ENCODE measurements at regions not wholly inside any gene's neighbourhood (a gene's known extent, or its start where the extent isn't known, plus 50 kb on each side); places are given as distances from the start of the nearest gene placed in this dataset.

DNA sequence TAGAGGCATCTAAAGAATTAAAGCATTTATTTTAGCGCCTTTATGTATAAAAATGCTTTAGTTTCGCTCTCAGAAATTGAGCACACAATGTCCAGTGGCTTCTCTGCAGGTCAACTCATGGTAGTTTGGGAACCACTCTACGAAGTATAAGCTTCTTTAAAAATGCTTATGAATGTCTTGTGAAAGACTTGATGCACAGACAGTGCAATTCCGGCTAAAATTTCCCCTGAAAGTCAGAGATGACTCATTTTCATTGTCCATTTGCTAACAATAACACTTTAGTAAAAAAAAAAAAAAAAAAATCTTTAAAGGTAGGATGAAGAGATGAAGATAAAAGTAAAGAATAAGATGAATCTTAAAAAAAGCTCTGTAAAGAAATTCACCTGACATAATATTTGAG lies 117.2 kb downstream of the PDHA2 start:
- ATAC-seq = no peak
- no peaks in the 10 kb centered on the region for H3K4me1 Mint-ChIP-seq (ENCODE audit: low read depth)
- POLR2A ChIA-PET = no interaction called here
- TF ChIP-seq, protein P1, sequence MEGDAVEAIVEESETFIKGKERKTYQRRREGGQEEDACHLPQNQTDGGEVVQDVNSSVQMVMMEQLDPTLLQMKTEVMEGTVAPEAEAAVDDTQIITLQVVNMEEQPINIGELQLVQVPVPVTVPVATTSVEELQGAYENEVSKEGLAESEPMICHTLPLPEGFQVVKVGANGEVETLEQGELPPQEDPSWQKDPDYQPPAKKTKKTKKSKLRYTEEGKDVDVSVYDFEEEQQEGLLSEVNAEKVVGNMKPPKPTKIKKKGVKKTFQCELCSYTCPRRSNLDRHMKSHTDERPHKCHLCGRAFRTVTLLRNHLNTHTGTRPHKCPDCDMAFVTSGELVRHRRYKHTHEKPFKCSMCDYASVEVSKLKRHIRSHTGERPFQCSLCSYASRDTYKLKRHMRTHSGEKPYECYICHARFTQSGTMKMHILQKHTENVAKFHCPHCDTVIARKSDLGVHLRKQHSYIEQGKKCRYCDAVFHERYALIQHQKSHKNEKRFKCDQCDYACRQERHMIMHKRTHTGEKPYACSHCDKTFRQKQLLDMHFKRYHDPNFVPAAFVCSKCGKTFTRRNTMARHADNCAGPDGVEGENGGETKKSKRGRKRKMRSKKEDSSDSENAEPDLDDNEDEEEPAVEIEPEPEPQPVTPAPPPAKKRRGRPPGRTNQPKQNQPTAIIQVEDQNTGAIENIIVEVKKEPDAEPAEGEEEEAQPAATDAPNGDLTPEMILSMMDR (IDR thresholded peaks at IDR 0.05) = no peak
- intact Hi-C loops (cut with micrococcal nuclease) = no loop called here
- CTCF ChIA-PET = no interaction called here
- no peak for DNase-seq
- H3K9me3 Mint-ChIP-seq = no peaks in the 10 kb centered on the region
- no peaks in the 10 kb centered on the region for H3K27me3 Mint-ChIP-seq
- no peak overlapping the region for H3K27ac Mint-ChIP-seq
- no peaks in the 10 kb centered on the region for H3K36me3 Mint-ChIP-seq (ENCODE audit: low read depth)
- no peak overlapping the region for H3K4me3 Mint-ChIP-seq

DNA sequence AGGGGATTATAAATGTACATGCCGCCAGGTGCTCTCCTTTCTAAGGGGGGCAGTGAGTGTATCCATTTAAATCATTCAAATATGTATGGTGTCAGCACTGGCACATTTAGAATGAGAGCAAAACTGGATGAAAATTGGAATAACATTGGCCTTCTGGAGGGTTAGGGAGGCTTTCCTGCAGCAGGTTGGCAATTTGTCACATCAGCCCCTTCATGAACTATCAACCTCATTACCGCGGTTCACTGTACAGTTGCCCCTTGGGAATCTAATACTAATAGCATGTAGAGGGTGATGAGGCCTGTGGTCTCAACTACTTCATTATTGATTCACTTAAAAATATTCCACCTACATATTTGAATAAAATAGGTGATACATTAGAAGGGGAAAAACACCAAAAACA lies 117.9 kb downstream of the PDHA2 start:
- Mint-ChIP-seq H3K27ac (no peak overlapping the region), H3K27me3 (no peaks in the 10 kb centered on the region), H3K9me3 (no peaks in the 10 kb centered on the region), H3K4me3 (no peak overlapping the region), H3K4me1 (ENCODE audit: low read depth) (no peaks in the 10 kb centered on the region), H3K36me3 (ENCODE audit: low read depth) (no peaks in the 10 kb centered on the region)
- no peak for ATAC-seq
- CTCF ChIA-PET = no interaction called here
- intact Hi-C loops (cut with micrococcal nuclease) = no loop called here
- POLR2A ChIA-PET = no interaction called here
- TF ChIP-seq, protein P1 (IDR thresholded peaks at IDR 0.05) = no peak
- DNase-seq = no peak

DNA sequence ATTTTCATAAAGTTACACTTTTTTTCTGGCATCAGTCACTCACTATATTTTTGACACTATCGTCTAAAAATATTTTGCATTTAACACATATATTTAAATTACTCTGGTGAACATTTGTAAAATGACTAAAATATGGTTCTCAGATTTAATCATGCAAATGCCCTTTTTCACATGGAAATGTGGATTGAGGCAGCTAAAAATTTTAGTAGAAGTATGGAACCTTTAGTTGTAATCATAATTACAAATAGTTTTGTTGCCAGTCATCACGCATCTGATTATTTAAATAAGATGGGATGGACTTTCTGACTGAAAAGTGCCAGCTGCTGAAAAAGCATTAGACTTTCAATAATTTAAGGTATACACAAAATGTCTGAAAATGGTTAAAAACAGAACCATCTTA lies 119.3 kb downstream of the PDHA2 start:
- Mint-ChIP-seq H3K4me3 (no peak overlapping the region), H3K4me1 (ENCODE audit: low read depth) (no peaks in the 10 kb centered on the region), H3K27me3 (no peaks in the 10 kb centered on the region), H3K27ac (no peak overlapping the region), H3K9me3 (no peaks in the 10 kb centered on the region), H3K36me3 (ENCODE audit: low read depth) (no peaks in the 10 kb centered on the region)
- no peak for DNase-seq
- TF ChIP-seq, protein P1 (IDR thresholded peaks at IDR 0.05) = no peak
- intact Hi-C loops (cut with micrococcal nuclease) = no loop called here
- ChIA-PET CTCF (no interaction called here), POLR2A (no interaction called here)
- ATAC-seq = no peak

DNA sequence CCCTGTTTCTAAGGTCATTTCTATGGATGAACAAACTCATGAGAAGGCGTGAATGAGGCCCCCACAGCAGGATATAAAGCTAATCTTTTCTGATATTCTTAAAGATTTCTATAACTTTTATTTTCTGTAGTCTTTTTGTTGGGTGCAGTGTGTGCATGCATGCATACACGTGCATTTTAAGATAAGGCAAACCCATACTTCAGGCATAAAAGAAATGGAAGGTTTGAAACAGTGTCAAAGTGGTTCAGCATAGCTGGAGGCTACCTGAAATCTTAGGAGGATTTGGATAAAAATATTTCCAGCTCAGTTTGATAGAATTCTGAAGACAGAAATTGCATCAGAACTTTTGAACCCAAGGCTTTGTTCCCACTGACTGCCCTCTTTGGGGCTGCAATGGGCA lies 119.7 kb downstream of the PDHA2 start:
- CTCF ChIA-PET = no interaction called here
- no peaks in the 10 kb centered on the region for H3K27me3 Mint-ChIP-seq
- no peak overlapping the region for H3K27ac Mint-ChIP-seq
- ATAC-seq (no peak), DNase-seq (no peak)
- POLR2A ChIA-PET = no interaction called here
- intact Hi-C loops (cut with micrococcal nuclease) = no loop called here
- TF ChIP-seq, protein P1 (IDR thresholded peaks at IDR 0.05) = no peak
- H3K36me3 Mint-ChIP-seq (ENCODE audit: low read depth) = no peaks in the 10 kb centered on the region
- no peak overlapping the region for H3K4me3 Mint-ChIP-seq
- H3K4me1 Mint-ChIP-seq (ENCODE audit: low read depth) = no peaks in the 10 kb centered on the region
- no peaks in the 10 kb centered on the region for H3K9me3 Mint-ChIP-seq

DNA sequence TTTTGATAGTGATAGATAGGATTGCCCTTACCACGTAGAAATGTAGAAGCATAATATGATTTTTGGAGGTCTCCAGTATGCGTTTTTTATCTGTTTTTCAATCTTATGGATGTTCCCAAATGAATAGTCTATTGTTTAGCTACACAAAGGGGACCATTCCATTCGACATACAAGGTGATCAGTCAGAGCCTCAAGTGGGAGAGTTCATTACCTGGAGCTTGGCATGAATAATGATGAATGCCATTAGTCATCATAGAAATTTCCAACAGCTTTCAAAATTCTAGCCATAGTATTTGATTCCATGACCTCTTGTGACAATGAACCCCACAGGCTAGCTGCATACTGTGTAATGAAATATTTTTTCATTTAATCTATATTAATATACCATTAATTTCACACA lies 123.6 kb downstream of the PDHA2 start:
- POLR2A ChIA-PET = no interaction called here
- Mint-ChIP-seq H3K4me1 (ENCODE audit: low read depth) (no peaks in the 10 kb centered on the region), H3K27ac (no peak overlapping the region), H3K27me3 (no peaks in the 10 kb centered on the region), H3K4me3 (no peak overlapping the region), H3K9me3 (no peaks in the 10 kb centered on the region), H3K36me3 (ENCODE audit: low read depth) (no peaks in the 10 kb centered on the region)
- TF ChIP-seq, protein P1 (IDR thresholded peaks at IDR 0.05) = no peak
- ATAC-seq = no peak
- intact Hi-C loops (cut with micrococcal nuclease) = no loop called here
- CTCF ChIA-PET = no interaction called here
- DNase-seq = no peak
